ENCODE measurements at regions not wholly inside any gene's neighbourhood (a gene's known extent, or its start where the extent isn't known, plus 50 kb on each side); places are given as distances from the start of the nearest gene placed in this dataset.
"Not testable (repeated sequence)": the region's sequence is repeated elsewhere in the genome, so short reads cannot be mapped to it uniquely, and the experiment has no call there.

DNA sequence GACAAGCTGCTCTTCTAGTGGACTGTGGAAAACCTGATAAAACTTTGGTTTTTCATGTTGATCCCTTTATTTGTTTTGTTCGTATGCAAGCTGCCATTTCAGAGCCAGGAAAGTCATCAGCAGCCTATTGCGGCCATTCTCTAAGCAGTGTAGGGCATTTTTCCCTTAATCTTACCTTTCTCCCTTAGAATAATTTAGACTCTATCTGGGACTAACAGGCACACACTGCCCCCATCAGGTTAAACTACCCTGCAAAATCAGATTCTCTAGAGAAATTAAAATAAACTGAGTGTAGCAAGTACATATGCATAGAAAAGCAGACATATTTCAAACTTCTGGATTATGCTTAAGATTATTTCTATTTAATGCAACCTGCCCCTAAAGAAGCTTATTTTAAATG lies 347.5 kb downstream of the METTL4 start:
- no peak for DNase-seq (ENCODE audit: low read depth)

DNA sequence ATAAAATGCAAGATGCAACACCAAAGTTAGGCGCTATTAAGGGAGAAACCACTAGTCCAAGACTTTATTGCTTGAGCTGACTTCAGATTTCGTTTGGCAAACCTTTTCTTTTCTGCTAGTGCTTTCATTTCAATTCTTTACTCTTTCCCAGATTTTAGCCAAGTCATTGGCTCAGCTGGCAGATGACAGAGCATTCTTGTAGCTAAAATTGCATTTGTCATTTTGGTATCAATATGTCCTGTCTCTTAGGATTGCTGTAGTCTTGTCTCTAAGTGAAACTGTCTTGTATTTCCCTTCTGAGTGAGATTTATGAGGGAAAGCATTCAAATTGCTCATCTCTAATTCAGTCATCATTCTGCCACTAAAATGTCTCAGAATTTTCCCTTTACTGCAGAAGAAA lies 335.1 kb downstream of the METTL4 start:
- no peak for DNase-seq (ENCODE audit: low read depth)

DNA sequence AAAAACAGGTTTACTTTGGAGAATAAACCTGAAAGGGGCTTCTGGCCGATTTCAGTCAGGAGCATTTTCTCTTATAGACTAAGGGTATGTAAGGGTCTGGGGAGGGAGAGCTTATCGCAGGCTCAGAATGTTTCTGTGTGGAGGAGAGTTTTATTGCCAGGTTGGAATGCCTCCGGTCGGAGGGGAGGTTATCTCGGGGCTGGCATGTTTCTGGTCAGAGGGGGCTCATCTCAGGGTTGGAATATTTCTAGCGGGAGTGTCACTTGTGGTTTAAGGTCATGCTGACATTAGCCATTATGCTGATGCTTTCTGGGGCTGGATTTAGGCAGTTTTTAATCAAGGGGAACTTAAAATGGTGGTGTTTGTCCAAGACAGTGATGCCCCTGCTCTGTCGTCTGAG lies 333.6 kb downstream of the METTL4 start:
- no peak for DNase-seq (ENCODE audit: low read depth)

- no peak for DNase-seq (ENCODE audit: low read depth)
Measured at GRCh38 chr18:2240311-2240705, 331.0 kb downstream of the METTL4 start.

DNA sequence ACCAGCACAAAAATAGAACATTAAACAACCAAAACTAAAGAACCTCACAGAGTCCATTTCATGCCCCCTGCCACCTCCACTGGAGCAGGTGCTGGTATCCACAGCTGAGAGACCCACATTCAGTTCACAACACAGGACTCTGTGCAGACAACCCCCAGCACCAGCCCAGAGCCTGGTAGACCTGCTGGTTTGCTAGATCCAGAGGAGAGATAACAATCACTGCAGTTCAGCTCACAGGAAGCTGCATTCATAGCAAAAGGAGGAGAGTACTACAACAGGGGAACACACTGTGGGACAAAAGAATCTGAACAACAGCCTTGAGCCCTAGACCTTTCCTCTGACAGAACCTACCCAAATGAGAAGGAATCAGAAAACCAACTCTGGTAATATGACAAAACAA lies 326.7 kb downstream of the METTL4 start:
- DNase-seq (ENCODE audit: low read depth) = no peak

DNA sequence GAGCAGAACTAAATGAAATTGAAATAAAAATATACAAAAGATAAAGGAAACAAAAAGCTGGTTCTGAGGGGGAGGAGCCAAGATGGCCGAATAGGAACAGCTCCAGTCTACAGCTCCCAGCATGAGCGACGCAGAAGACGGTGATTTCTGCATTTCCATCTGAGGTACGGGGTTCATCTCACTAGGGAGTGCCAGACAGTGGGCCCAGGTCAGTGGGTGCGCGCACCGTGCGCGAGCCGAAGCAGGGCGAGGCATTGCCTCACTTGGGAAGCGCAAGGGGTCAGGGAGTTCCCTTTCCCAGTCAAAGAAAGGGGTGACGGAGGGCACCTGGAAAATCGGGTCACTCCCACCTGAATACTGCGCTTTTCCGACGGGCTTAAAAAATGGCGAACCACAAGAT lies 324.2 kb downstream of the METTL4 start:
- DNase-seq (ENCODE audit: low read depth) = not testable (repeated sequence)

- DNase-seq (ENCODE audit: low read depth) = no peak
Measured at GRCh38 chr18:2254977-2255376, 316.3 kb downstream of the METTL4 start.

GRCh38 chr18:2256577-2256976 lies 314.7 kb downstream of the METTL4 start:
- no peak for DNase-seq (ENCODE audit: low read depth)

- no peak for DNase-seq (ENCODE audit: low read depth)
Measured at GRCh38 chr18:2258954-2259353, 312.4 kb downstream of the METTL4 start.

DNA sequence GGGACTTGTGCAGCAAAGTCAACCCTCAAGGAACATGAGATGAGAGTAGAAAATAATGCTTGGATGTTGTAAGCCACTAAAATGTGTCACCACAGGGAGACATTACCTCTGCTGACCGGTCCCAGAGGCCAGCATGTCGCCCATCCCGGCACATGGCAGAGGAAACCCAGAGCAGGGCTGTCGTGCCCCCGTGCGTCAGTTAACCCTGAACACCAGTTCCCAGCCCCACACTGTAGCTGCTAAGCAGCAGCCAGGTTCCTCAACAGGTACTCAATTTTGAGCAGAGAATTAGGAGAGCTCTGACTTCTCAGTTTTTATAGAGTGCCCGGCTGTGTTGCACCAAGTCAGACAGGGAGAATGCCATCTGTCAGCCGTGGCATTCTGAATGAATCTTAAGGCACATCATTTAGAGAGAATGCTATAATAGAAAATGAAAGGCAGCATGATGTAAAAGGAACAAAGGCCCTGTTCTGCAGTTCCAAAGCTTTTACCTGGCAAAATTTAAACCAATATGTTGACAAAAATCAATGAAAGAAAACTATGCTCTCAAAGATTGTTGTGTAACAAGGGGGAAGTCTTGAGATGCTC lies 307.9 kb downstream of the METTL4 start:
- DNase-seq (ENCODE audit: low read depth) = no peak

DNA sequence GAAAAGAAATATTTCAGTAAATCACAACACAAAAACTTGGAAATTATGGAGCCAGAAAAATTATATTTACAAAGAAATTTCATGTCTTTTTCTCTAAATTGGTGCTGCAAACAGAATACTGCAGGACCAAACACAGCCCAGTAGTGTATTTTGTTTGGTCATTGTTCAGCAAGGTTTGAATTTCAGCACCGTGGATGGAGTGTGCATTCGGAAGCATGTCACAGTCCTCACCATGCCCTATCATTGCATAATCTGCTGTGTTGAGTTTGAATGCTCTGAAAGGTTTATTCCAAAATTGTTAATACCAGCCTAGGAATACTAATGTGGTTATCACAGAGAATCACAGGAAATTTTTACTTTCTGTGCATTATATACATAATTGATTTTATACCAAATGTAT lies 296.7 kb downstream of the METTL4 start:
- DNase-seq (ENCODE audit: low read depth) = no peak

GRCh38 chr18:2281086-2281485 lies 290.2 kb downstream of the METTL4 start:
- DNase-seq (ENCODE audit: low read depth) = no peak

GRCh38 chr18:2281523-2282199 lies 289.6 kb downstream of the METTL4 start:
- no peak for DNase-seq (ENCODE audit: low read depth)

- no peak for DNase-seq (ENCODE audit: low read depth)
Measured at GRCh38 chr18:2293109-2293839, 278.0 kb downstream of the METTL4 start.

- DNase-seq (ENCODE audit: low read depth) = no peak
Measured at GRCh38 chr18:2301316-2301715, 270.0 kb downstream of the METTL4 start.

DNA sequence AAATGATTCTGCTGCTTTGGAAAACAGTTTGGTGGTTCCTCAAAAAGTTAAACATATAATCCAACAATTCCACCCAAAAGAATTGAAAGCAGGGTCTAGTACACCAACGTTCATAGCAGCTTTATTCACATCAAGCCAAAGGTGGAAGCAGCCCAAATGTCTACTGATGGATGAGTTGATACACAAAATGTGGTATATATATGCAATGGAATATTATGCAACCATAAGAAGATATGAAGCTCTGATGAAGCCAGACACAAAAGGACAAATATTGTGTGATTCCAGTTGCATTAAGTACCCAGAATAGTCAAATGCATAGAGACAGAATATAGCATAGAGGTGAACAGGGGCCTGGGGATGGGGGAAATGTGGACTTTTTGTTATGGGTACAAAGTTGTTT lies 269.3 kb downstream of the METTL4 start:
- no peak for DNase-seq (ENCODE audit: low read depth)

DNA sequence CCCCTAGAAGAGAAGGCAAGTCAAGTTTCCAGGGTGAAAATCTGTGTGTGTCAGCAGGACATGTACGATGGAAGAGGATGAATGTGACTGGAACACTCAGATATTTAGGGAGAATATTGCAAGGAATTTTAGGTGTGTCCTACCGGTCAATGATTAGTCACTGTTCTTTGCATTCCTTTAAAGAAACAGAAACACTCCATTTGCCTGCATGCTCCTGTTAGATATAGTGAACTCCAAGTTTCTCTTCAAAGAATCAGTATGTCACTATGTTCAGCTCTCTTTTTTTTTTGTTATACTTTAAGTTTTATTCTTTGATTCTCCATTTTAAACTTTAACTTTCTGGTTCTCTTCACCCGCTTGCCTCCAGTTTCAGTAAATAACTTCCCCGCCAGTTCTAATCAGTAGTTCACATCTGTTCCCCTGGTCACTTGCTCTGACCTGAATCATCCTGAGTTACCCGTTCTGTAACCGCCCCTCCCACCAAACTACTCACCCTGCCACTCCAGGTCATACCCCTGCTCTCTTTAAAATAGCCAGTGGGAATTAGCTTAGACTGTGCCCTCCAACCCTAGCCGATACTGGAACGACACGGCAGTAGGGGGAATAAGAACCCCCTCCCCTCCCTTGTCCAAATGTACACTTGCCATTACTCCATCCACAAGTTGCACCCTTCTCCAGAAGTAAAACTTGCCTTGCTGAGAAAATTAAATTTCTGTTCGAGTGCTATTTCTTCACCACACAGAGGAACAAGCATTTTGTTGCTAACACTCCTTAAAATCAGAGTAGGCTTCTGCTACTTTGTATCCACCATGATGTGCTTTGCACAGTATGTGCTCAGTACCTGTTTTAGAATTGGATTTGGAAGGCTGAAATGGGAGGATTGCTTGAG lies 268.4 kb downstream of the METTL4 start:
- DNase-seq (ENCODE audit: low read depth) = no peak

- no peak for DNase-seq (ENCODE audit: low read depth)
Measured at GRCh38 chr18:2303517-2304238, 267.6 kb downstream of the METTL4 start.

DNA sequence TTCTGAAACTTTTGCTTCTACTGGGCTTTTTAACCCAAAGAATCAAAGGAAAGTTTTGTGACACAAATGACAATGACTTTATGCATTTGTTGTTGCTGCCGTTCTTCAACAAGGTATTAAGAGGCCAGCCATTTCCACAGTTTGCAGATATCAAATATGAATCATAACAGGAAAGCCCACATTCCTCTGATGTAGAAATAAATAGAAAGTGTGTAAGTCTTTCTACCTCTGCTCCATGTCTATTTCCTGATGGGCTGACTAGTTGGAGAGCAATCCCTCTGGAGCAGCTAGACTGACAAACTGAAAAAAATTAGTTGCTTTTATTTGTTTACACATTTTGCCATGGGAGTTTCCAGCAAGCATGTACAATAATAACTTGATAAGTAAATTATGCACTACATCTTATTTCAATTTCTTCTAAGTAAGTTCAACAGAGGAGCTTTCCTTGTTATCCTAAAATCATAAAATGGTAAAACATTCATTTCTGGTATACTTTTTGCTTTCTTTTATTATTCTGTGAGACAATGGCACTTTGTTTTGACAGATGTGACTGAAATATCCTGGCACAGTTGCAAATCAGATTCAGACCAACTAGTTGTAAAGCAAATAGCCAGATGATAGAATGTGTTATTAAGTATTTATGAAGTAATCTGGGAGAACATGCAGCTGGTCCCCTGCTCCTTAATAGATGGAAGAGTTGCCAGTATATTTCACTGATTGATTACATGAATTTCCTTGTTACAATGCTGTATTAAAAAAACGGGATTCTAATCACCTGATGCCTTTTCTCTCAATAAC lies 266.7 kb downstream of the METTL4 start:
- DNase-seq (ENCODE audit: low read depth) = no peak

DNA sequence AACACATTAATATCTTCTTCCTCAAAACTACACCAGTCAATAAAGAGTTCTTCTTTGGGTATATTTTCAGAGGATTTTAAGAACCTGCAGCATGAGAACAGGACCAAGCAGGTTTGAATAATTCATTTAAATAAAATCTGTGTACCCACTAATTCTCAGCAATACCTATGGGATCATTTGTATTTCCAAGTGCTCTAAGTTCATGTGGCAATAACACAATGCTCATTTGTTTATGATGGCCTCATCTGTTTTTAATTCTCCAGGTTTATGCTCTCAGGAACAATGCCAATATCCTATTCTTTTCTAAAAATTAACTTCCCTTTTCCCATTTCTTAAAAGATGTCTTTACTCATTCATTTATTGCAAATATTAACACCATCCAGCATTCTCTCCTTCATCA lies 264.7 kb downstream of the METTL4 start:
- DNase-seq (ENCODE audit: low read depth) = no peak

GRCh38 chr18:2310886-2311285 lies 260.4 kb downstream of the METTL4 start:
- DNase-seq (ENCODE audit: low read depth) = no peak
